KMS-11 (cell line): ENCODE measurements at regions not wholly inside any gene's neighbourhood (a gene's known extent, or its start where the extent isn't known, plus 50 kb on each side); places are given as distances from the start of the nearest gene placed in this dataset.
A peak's percentile ranks its signal among the peaks of the same experiment; 100 is the strongest.

Experiments
- H2AFZ ChIP-seq: fragments of 200-600 bp; sonication (generic); 2 replicates; pipeline ENCODE4 v1.6.1; 2016; ENCODE audit warnings: antibody characterized with exemption, mixed run types, low read depth
- H3K27ac ChIP-seq: fragments of 200-600 bp; sonication (generic); 2 replicates; pipeline ENCODE4 v1.6.1; 2016; ENCODE audit warnings: mild to moderate bottlenecking, mixed run types
- H3K27me3 ChIP-seq: fragments of 200-600 bp; sonication (generic); 2 replicates; pipeline ENCODE4 v1.6.1; 2017; ENCODE audit warnings: mild to moderate bottlenecking, low read depth, mixed run types, moderate library complexity; ENCODE audit not compliant: insufficient read depth
- H3K36me3 ChIP-seq: fragments of 200-600 bp; sonication (generic); 2 replicates; pipeline ENCODE4 v1.6.1; 2017; ENCODE audit warnings: mild to moderate bottlenecking, mixed run types; ENCODE audit not compliant: insufficient read depth
- H3K4me1 ChIP-seq: fragments of 200-600 bp; sonication (generic); 2 replicates; pipeline ENCODE4 v1.6.1; 2016; ENCODE audit warnings: mild to moderate bottlenecking, low read depth, mixed run types; ENCODE audit not compliant: poor library complexity, severe bottlenecking
- H3K4me2 ChIP-seq: fragments of 200-600 bp; sonication (generic); 2 replicates; pipeline ENCODE4 v1.7.0; 2016; ENCODE audit warnings: mild to moderate bottlenecking, mixed run types
- H3K4me3 ChIP-seq: fragments of 200-600 bp; sonication (generic); IDR thresholded peaks from 2 replicates; pipeline ENCODE4 v1.6.1; 2017; ENCODE audit warnings: low read depth, low read length, mixed read lengths; ENCODE audit not compliant: insufficient read depth
- H3K79me2 ChIP-seq: fragments of 200-600 bp; sonication (generic); 2 replicates; pipeline ENCODE4 v1.6.1; 2016; ENCODE audit warnings: low read depth, mixed run types; ENCODE audit not compliant: insufficient read depth
- H3K9ac ChIP-seq: fragments of 200-600 bp; sonication (generic); 2 replicates; pipeline ENCODE4 v1.6.1; 2016; ENCODE audit warnings: mild to moderate bottlenecking, mixed run types
- H4K20me1 ChIP-seq: fragments of 200-600 bp; sonication (generic); 2 replicates; pipeline ENCODE4 v1.6.1; 2016; ENCODE audit warnings: mild to moderate bottlenecking, mixed run types; ENCODE audit not compliant: insufficient read depth
- TF ChIP-seq, protein P1 (sequence below): fragments of 200-600 bp; sonication (generic); conservative IDR thresholded peaks from 2 replicates; pipeline ENCODE4 v1.6.1; 2017; ENCODE audit warnings: low read depth, mild to moderate bottlenecking, antibody characterized with exemption, low read length, moderate library complexity, mixed read lengths

DNA sequence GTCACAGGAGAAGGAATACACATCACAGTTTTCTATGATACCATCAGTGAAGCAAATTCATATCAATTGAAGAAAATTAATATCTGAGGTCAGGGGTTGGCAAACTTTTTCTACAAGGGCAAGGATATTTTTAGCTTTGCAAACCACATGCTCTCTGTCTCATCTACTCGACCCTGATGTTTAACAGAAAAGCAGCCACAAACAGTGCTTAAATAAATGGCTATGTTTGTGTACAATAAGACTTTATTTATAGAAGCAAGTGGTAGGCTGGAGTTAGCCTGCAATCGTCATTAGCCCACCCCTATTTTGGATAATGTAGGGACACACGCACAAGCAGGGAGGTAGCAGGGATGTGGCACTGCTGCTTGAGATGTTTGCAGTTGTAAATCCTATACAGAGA, 251.4 kb downstream of the CETN3 start:
- Histone ChIP-seq H2AFZ (peak overlapping the region; percentile 65), H3K79me2 (no peaks in the 10 kb centered on the region), H3K4me2 (peak overlapping the region; percentile 56), H3K4me1 (peaks cover 34% of the 10 kb centered on the region), H3K36me3 (no peaks in the 10 kb centered on the region), H3K9ac (no peak overlapping the region), H3K27me3 (no peaks in the 10 kb centered on the region), H4K20me1 (no peaks in the 10 kb centered on the region), H3K27ac (no peak overlapping the region), H3K4me3 (no peak overlapping the region)
- TF ChIP-seq, protein P1, sequence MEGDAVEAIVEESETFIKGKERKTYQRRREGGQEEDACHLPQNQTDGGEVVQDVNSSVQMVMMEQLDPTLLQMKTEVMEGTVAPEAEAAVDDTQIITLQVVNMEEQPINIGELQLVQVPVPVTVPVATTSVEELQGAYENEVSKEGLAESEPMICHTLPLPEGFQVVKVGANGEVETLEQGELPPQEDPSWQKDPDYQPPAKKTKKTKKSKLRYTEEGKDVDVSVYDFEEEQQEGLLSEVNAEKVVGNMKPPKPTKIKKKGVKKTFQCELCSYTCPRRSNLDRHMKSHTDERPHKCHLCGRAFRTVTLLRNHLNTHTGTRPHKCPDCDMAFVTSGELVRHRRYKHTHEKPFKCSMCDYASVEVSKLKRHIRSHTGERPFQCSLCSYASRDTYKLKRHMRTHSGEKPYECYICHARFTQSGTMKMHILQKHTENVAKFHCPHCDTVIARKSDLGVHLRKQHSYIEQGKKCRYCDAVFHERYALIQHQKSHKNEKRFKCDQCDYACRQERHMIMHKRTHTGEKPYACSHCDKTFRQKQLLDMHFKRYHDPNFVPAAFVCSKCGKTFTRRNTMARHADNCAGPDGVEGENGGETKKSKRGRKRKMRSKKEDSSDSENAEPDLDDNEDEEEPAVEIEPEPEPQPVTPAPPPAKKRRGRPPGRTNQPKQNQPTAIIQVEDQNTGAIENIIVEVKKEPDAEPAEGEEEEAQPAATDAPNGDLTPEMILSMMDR: no peak

DNA sequence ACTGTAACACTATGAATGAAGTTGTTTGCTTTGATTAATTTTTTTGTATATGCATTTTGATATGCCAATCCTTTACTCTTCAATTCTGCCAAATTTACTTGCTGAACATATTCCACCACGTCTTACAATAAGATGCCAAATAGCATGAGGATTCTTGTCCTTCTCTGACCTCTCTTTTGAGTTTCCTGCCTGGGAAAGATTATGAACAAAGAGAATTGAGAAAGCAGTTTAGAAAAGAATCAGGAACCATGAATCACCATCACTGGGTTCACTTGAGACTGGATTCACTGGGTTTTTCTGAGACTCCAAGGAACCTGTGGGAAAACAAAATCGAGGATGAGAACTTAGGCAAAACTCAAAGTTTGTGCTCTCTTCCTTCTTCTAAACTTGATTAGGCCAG, 256.5 kb downstream of the CETN3 start:
- Histone ChIP-seq H3K4me2 (no peak overlapping the region), H3K27ac (no peak overlapping the region), H3K4me3 (no peak overlapping the region), H4K20me1 (no peaks in the 10 kb centered on the region), H3K9ac (no peak overlapping the region), H3K36me3 (no peaks in the 10 kb centered on the region), H3K27me3 (no peaks in the 10 kb centered on the region), H3K4me1 (peaks cover 10% of the 10 kb centered on the region), H2AFZ (no peak overlapping the region), H3K79me2 (no peaks in the 10 kb centered on the region)
- TF ChIP-seq, protein P1: no peak

DNA sequence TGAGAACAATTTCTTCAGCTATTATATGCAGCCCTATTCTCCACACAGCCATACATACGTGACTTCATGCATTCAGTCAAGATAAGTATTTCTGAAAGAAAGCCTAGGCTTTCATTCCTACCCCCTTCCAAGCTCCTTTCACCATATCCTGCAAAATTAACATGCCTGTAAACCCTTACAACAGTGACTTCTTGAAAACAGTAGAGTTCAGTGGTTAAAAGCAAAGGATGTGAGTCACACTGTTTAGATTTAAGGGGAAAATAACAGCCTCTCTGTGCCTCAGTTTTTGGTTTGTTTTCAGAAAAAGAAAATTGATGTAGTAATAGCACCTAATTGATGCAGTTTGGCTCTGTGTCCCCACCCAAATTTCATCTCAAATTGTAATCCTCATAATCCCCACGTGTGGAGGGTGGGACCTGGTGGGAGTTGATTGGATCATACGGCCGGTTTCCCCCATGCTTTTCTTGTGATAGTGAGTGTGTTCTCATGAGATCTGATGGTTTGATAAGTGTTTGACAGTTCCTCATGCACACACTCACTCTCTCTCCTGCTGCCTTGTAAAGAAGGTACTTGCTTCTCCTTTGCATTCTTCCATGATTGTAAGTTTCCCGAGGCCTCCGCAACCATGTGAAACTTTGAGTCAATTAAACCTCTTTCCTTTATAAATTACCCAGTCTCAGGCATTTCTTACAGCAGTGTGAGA, 264.8 kb downstream of the CETN3 start:
- H3K9ac ChIP-seq: no peak overlapping the region
- H4K20me1 ChIP-seq: no peaks in the 10 kb centered on the region
- TF ChIP-seq, protein P1: no peak
- H3K79me2 ChIP-seq: no peaks in the 10 kb centered on the region
- no peaks in the 10 kb centered on the region for H3K4me1 ChIP-seq
- no peak overlapping the region for H3K4me3 ChIP-seq
- H3K36me3 ChIP-seq: no peaks in the 10 kb centered on the region
- no peaks in the 10 kb centered on the region for H3K27me3 ChIP-seq
- no peak overlapping the region for H3K4me2 ChIP-seq
- H3K27ac ChIP-seq: no peak overlapping the region
- no peak overlapping the region for H2AFZ ChIP-seq

DNA sequence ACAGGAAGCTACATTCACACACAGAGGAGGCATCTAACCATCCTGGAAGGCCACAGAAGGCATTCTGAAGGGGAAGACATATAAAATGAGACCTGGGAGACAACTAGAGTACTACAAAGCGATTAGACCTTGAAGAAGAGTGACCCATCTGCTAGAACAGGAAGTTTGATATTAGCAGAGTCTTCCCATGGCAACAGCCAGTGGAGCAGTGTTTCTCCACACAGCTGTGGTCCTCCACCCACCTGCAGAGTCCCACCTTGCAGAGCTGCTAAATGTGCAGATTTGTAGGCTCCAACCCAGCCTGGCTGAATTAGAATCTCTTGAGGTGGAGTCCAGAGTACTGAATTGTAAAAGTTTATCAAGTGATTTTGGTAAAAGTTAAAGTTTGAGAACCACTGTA, 267.0 kb downstream of the CETN3 start:
- no peak overlapping the region for H3K27ac ChIP-seq
- no peaks in the 10 kb centered on the region for H3K4me1 ChIP-seq
- no peak overlapping the region for H3K4me2 ChIP-seq
- no peaks in the 10 kb centered on the region for H3K79me2 ChIP-seq
- no peaks in the 10 kb centered on the region for H3K27me3 ChIP-seq
- TF ChIP-seq, protein P1: no peak
- H2AFZ ChIP-seq: no peak overlapping the region
- no peaks in the 10 kb centered on the region for H3K36me3 ChIP-seq
- H4K20me1 ChIP-seq: no peaks in the 10 kb centered on the region
- H3K4me3 ChIP-seq: no peak overlapping the region
- H3K9ac ChIP-seq: no peak overlapping the region
